Esophagus squamous epithelium (tissue), 5 donors: ENCODE measurements at regions not wholly inside any gene's neighbourhood (a gene's known extent, or its start where the extent isn't known, plus 50 kb on each side); places are given as distances from the start of the nearest gene placed in this dataset.

Experiments used
- DNase-seq: peaks from one replicate; lab custom pipeline; 2025; lab: John Stamatoyannopoulos, UW
- H3K27ac ChIP-seq, 4 donors: fragments of 200-600 bp; sonication (generic); one replicate each; pipeline ENCODE4 v1.5.1; 2016 to 2019; ENCODE audit warnings: mild to moderate bottlenecking in 1 of 4
- H3K27me3 ChIP-seq, 4 donors: fragments of 200-600 bp; sonication (generic); 1 replicate in 3 of 4; 2 replicates in 1 of 4; pipeline versions ENCODE4 v1.5.1 to v1.6.0; 2017 to 2021; ENCODE audit warnings: antibody characterized with exemption in 1 of 4
- H3K36me3 ChIP-seq, 3 donors: fragments of 200-600 bp; sonication (generic); one replicate each; pipeline ENCODE4 v1.5.1; 2016 to 2019
- H3K4me1 ChIP-seq, 3 donors: fragments of 200-600 bp; sonication (generic); one replicate each; pipeline ENCODE4 v1.5.1; 2017 to 2019
- H3K4me3 ChIP-seq, 4 donors: fragments of 200-600 bp; sonication (generic); 1 replicate in 3 of 4; 2 replicates in 1 of 4; pipeline ENCODE4 v1.5.1; 2016 to 2019; ENCODE audit warnings: mild to moderate bottlenecking in 2 of 4, moderate library complexity in 1 of 4
- H3K9me3 ChIP-seq, 3 donors: fragments of 200-600 bp; sonication (generic); one replicate each; pipeline ENCODE4 v1.5.1; 2016 to 2019
- POLR2A ChIP-seq, 4 donors: fragments of 450-650 bp; IDR thresholded peaks; one replicate each; pipeline ENCODE4 v1.6.1; 2017; ENCODE audit warnings: antibody characterized with exemption in 4 of 4, mild to moderate bottlenecking in 4 of 4, moderate library complexity in 3 of 4
- WGBS, 2 donors: methylation state at CpG; one replicate each; pipeline ENCODE4 v1.1.5; 2018; 5-methylcytosine and 5-hydroxymethylcytosine counted together
- intact Hi-C: fragments of 100-400 bp; cut with DNase I; formaldehyde crosslinking; loops from one replicate; pipeline ENCODE4 v1.15.0; 2022
- TF ChIP-seq, protein P1 (sequence below), 6 experiments: fragments of 450-650 bp in 4 of 6; fragments of 200-600 bp in 2 of 6; sonication (generic) in 2 of 6; IDR thresholded peaks; one replicate each; pipeline ENCODE4 v1.5.1; 2016 to 2019; ENCODE audit warnings: antibody characterized with exemption in 6 of 6, mild to moderate bottlenecking in 4 of 6, moderate library complexity in 4 of 6
- donor health status: DM: yes; HTN: yes; CAD: no.

DNA sequence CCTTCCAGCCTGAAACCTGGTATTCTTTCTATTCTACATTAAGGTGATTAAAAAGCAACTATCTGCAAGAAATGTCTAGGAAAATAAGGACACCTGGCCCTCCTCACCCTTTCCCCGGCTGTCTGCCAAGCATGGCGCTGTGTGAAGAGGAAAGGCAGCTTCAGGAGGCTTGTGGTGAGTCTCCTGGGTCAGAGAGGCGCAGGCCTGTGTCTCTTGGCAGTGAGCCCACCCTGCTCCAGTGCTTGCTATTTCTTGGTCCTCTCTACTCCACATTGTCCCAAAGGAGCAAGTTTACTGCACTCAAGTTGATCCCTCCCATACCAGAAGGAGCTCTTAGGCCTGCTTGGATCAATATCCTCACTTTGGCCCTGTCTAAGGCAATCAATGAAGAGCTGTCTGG, 520.7 kb upstream of the B3GAT1 start:
- H3K27ac ChIP-seq = no peak overlapping the region
- no peak for TF ChIP-seq POLR2A (IDR thresholded peaks at IDR 0.05)
- TF ChIP-seq, protein P1, sequence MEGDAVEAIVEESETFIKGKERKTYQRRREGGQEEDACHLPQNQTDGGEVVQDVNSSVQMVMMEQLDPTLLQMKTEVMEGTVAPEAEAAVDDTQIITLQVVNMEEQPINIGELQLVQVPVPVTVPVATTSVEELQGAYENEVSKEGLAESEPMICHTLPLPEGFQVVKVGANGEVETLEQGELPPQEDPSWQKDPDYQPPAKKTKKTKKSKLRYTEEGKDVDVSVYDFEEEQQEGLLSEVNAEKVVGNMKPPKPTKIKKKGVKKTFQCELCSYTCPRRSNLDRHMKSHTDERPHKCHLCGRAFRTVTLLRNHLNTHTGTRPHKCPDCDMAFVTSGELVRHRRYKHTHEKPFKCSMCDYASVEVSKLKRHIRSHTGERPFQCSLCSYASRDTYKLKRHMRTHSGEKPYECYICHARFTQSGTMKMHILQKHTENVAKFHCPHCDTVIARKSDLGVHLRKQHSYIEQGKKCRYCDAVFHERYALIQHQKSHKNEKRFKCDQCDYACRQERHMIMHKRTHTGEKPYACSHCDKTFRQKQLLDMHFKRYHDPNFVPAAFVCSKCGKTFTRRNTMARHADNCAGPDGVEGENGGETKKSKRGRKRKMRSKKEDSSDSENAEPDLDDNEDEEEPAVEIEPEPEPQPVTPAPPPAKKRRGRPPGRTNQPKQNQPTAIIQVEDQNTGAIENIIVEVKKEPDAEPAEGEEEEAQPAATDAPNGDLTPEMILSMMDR (IDR thresholded peaks at IDR 0.05) = no peak
- no peaks in the 10 kb centered on the region for H3K36me3 ChIP-seq
- H3K9me3 ChIP-seq = peaks cover 0 to 5% (median 3%) of the 10 kb centered on the region in 3 donors
- no peak for DNase-seq
- intact Hi-C loops = no loop called here
- H3K4me3 ChIP-seq = no peak overlapping the region
- 42 to 49% methylated on average over 3 of the region's 3 CpGs for WGBS, 2 donors
- peaks cover 0 to 7% (median 0%) of the 10 kb centered on the region in 4 donors for H3K27me3 ChIP-seq
- no peaks in the 10 kb centered on the region for H3K4me1 ChIP-seq

DNA sequence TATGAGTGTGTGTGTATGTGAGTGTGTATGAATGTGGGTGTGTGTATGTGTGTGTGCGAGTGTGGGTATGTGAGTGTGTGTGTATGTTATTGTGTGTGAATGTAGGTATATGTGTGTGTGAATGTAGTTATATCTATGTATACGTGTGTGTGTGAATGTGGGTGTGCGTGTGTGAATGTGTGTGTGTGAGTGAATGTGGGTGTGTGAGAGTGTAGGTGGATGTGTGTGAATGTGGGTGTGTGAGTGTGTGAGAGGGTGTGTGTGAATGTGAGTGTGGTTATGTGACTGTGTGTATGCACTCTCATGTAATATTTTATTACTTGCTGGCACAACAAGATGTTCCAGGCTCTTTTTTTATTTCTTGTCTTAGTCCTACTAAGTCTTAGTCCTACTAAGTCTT, 513.4 kb upstream of the B3GAT1 start:
- H3K4me3 ChIP-seq = no peak overlapping the region
- H3K36me3 ChIP-seq = no peaks in the 10 kb centered on the region
- H3K9me3 ChIP-seq = no peaks in the 10 kb centered on the region
- no peaks in the 10 kb centered on the region for H3K27me3 ChIP-seq
- WGBS, 2 donors = 91 to 95% methylated on average over 3 of the region's 3 CpGs
- no peak overlapping the region for H3K27ac ChIP-seq
- TF ChIP-seq, protein P1 (IDR thresholded peaks at IDR 0.05) = no peak
- no peak for TF ChIP-seq POLR2A (IDR thresholded peaks at IDR 0.05)
- DNase-seq = no peak
- intact Hi-C loops = no loop called here
- no peaks in the 10 kb centered on the region for H3K4me1 ChIP-seq

DNA sequence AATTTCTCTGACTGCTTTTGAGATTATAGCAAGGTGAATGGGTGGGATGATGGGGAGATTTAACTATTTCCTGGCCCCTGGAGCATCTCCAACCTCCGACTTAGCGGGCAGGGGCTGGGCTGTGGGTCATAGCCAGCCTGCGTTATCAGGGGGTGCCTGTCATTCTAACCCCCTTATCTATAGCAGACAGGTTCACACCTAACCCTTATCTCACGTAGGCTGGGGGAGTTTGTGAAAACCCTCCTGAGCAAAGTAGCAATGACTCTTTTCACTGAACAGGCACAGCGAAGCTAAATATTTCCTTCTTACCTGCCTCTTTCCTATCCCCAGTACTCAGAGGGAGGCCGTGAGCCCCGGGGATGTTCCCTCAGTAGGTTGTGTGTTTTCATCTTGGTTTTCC, 511.4 kb upstream of the B3GAT1 start:
- intact Hi-C loops = no loop called here
- Histone ChIP-seq H3K27me3 (no peaks in the 10 kb centered on the region), H3K27ac (no peak overlapping the region), H3K4me3 (no peak overlapping the region), H3K36me3 (no peaks in the 10 kb centered on the region), H3K4me1 (no peaks in the 10 kb centered on the region), H3K9me3 (no peaks in the 10 kb centered on the region)
- 62 to 70% methylated on average over 7 of the region's 7 CpGs for WGBS, 2 donors
- no peak for DNase-seq
- no peak for TF ChIP-seq POLR2A (IDR thresholded peaks at IDR 0.05)
- TF ChIP-seq, protein P1 (IDR thresholded peaks at IDR 0.05) = no peak

DNA sequence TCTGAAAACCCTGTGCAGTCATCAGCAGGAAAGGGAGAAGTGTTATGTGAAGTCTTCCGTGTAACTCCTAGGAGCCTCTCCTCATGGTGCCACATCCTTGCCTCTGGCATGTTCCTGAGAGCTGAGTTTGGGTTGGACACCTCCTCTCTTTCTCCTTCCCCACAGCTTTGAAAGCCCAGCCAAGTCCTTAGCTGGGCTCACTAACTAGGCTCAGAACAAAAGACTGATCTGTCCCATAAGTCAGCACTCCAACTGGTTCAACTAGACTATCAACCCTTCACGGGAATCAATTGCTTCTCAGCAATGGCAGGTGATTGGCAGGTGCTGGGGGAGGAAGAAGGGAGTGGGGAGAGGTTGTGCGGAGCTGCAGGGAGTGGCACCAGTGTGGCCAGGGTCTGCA, 509.9 kb upstream of the B3GAT1 start:
- intact Hi-C loops = no loop called here
- no peak for DNase-seq
- TF ChIP-seq, protein P1 (IDR thresholded peaks at IDR 0.05) = no peak
- TF ChIP-seq POLR2A (IDR thresholded peaks at IDR 0.05) = no peak

DNA sequence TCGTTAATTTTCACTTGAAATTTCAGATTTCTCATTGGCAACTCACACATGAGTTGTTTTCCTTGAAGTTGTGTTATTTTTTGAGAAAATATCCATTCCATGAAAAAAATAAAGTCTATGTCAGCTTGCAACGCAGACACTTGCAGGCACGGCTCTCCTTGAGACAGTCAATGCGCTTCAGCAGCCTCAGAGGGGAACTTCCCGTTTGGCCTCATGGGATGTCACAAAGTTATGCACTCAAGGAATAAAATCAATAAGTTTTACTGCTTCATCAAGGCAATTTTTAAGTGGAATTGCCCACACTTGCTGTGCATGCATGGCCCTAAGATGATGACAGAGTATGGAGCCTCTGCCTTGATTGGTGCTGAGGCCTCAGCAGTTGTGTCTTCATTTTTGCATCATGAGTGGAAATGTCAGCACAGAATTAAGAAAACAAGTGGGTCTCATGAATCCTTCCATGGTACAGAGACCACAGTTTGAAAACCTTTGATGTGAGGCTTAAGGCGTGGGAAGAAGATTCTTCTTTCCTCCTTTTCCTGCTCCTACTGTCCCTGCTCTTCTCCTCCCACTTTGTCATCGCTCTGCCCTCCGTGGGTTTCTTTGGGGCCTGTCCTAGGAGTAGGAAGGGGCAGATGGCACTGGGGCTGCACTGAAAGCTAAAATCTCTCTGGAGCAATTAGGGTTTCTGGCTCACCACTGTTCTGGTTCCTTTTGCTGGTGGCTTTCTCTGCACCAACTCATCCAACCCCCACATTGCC, 509.0 kb upstream of the B3GAT1 start:
- H3K36me3 ChIP-seq = no peaks in the 10 kb centered on the region
- H3K27ac ChIP-seq = no peak overlapping the region
- no peaks in the 10 kb centered on the region for H3K9me3 ChIP-seq
- WGBS, 2 donors = 60 to 72% methylated on average over 8 of the region's 8 CpGs
- no peak overlapping the region for H3K4me3 ChIP-seq
- no peak for TF ChIP-seq POLR2A (IDR thresholded peaks at IDR 0.05)
- TF ChIP-seq, protein P1 (IDR thresholded peaks at IDR 0.05) = no peak
- H3K4me1 ChIP-seq = no peaks in the 10 kb centered on the region
- intact Hi-C loops = no loop called here
- DNase-seq = no peak
- H3K27me3 ChIP-seq = peaks cover 0 to 1% (median 0%) of the 10 kb centered on the region in 4 donors

More for the DNA sequence above, 509.9 kb upstream of the B3GAT1 start:
- no peak overlapping the region for H3K27ac ChIP-seq
- H3K4me3 ChIP-seq = no peak overlapping the region
- no peaks in the 10 kb centered on the region for H3K36me3 ChIP-seq
- WGBS, 2 donors = 28 to 41% methylated on average over 3 of the region's 3 CpGs
- no peaks in the 10 kb centered on the region for H3K27me3 ChIP-seq
- no peaks in the 10 kb centered on the region for H3K9me3 ChIP-seq
- no peaks in the 10 kb centered on the region for H3K4me1 ChIP-seq
